Ovary (tissue), 3 donors: ENCODE measurements at regions not wholly inside any gene's neighbourhood (a gene's known extent, or its start where the extent isn't known, plus 50 kb on each side); places are given as distances from the start of the nearest gene placed in this dataset.

Experiments
- CTCF ChIP-seq, 3 donors: fragments of 450-650 bp in 2 of 3; fragments of 200-600 bp in 1 of 3; IDR thresholded peaks; one replicate each; pipeline versions ENCODE4 v1.5.1 to v1.8.0; 2016 to 2022; ENCODE audit warnings: antibody characterized with exemption in 3 of 3, mild to moderate bottlenecking in 1 of 3
- POLR2A ChIP-seq: fragments of 450-650 bp; IDR thresholded peaks from one replicate; pipeline ENCODE4 v1.6.1; 2017; ENCODE audit warnings: antibody characterized with exemption, mild to moderate bottlenecking, moderate library complexity
- donor health status: DM: no; HTN: no; CAD: no.

GRCh38 chr3:159062734-159063410, 261.0 kb downstream of the MFSD1 start:
- TF ChIP-seq CTCF (IDR thresholded peaks at IDR 0.05) (no peak), POLR2A (no peak)
